GM19351 (cell line): ENCODE measurements at regions not wholly inside any gene's neighbourhood (a gene's known extent, or its start where the extent isn't known, plus 50 kb on each side); places are given as distances from the start of the nearest gene placed in this dataset.

Source experiments
- ATAC-seq: cut with Tn5 transposase; IDR thresholded peaks from one replicate; pipeline ENCODE4 v1.9.1; 2021; ENCODE audit warnings: mild to moderate bottlenecking, moderate library complexity; ENCODE audit not compliant: unreplicated experiment

- no peak for ATAC-seq
Measured at GRCh38 chr6:56772737-56773184, 130.1 kb upstream of the DST start.

- ATAC-seq = no peak
Measured at GRCh38 chr6:56771929-56772607, 129.4 kb upstream of the DST start.

- ATAC-seq = no peak
Measured at GRCh38 chr6:56771189-56771588, 128.5 kb upstream of the DST start.

GRCh38 chr6:56770011-56770520 is 127.4 kb upstream of the DST start:
- ATAC-seq = no peak

GRCh38 chr6:56767892-56768531 is 125.3 kb upstream of the DST start:
- no peak for ATAC-seq

GRCh38 chr6:56767435-56767834 is 124.7 kb upstream of the DST start:
- ATAC-seq = no peak

- peak; percentile 81 for ATAC-seq
Measured at GRCh38 chr6:56766806-56767178, 124.1 kb upstream of the DST start.

- no peak for ATAC-seq
Measured at GRCh38 chr6:56766139-56766805, 123.6 kb upstream of the DST start.

GRCh38 chr6:56765494-56765893 is 122.8 kb upstream of the DST start:
- ATAC-seq = no peak

- peak; percentile 54 for ATAC-seq
Measured at GRCh38 chr6:56764081-56764566, 121.4 kb upstream of the DST start.

GRCh38 chr6:56761651-56762050 is 119.0 kb upstream of the DST start:
- no peak for ATAC-seq

GRCh38 chr6:56760842-56761241 is 118.2 kb upstream of the DST start:
- no peak for ATAC-seq

GRCh38 chr6:56759521-56759920 is 116.8 kb upstream of the DST start:
- ATAC-seq = peak; percentile 24

- ATAC-seq = peak; percentile 24
Measured at GRCh38 chr6:56758553-56758952, 115.9 kb upstream of the DST start.

- ATAC-seq = no peak
Measured at GRCh38 chr6:56758120-56758519, 115.4 kb upstream of the DST start.

- no peak for ATAC-seq
Measured at GRCh38 chr6:56757588-56757984, 114.9 kb upstream of the DST start.

GRCh38 chr6:56756791-56757587 is 114.3 kb upstream of the DST start:
- no peak for ATAC-seq

- ATAC-seq = no peak
Measured at GRCh38 chr6:56756219-56756789, 113.6 kb upstream of the DST start.

GRCh38 chr6:56755040-56755439 is 112.4 kb upstream of the DST start:
- ATAC-seq = no peak

- ATAC-seq = no peak
Measured at GRCh38 chr6:56753811-56754210, 111.1 kb upstream of the DST start.

- ATAC-seq = no peak
Measured at GRCh38 chr6:56752534-56752933, 109.8 kb upstream of the DST start.
